SK-N-SH treated with all-trans-retinoic acid at 6 μM for 48 hours (cell line): ENCODE measurements at regions not wholly inside any gene's neighbourhood (a gene's known extent, or its start where the extent isn't known, plus 50 kb on each side); places are given as distances from the start of the nearest gene placed in this dataset.

Experiments
- BACH2 ChIP-seq: fragments of 250-450 bp; sonication (Bioruptor Pico); IDR thresholded peaks from 2 replicates; pipeline ENCODE4 v1.9.0; 2021; ENCODE audit warnings: mild to moderate bottlenecking, borderline replicate concordance
- TOX ChIP-seq: fragments of 250-450 bp; sonication (Bioruptor Pico); IDR thresholded peaks from 2 replicates; pipeline ENCODE4 v1.8.0; 2021; ENCODE audit warnings: mild to moderate bottlenecking, moderate library complexity, borderline replicate concordance
- ZFP30 ChIP-seq: fragments of 450-650 bp; formaldehyde crosslinking; IDR thresholded peaks from 2 replicates; pipeline ENCODE4 v1.5.0; 2022; ENCODE audit warnings: mild to moderate bottlenecking, moderate library complexity
- TF ChIP-seq, protein P1 (sequence below): fragments of 250-450 bp; sonication (Bioruptor Pico); IDR thresholded peaks from 2 replicates; pipeline ENCODE4 v1.8.0; 2020; ENCODE audit warnings: mild to moderate bottlenecking, moderate library complexity, borderline replicate concordance

DNA sequence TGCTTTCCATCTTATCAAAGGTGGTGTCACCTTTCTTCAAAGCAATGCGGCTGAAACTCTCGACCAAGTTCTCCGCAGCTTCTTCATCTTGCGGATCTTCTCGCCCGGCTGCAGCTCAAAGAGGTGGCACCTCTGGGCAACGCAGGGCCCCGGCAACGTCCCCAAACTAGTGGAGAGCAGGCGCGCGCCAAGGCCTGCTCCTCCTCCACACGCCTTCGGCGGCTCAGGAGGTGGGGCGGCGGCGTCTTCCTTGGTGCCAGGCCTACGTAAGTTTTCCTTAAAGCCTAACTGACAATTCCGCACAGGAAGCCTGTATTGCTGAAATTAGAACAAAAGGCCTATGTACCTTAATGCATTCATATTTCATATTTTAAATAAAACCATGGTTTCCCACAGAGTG lies 112.0 kb downstream of the TMX1 start:
- TF ChIP-seq TOX (CRISPR knock-in tag) = no peak
- TF ChIP-seq BACH2 (CRISPR knock-in tag) = no peak
- TF ChIP-seq ZFP30 (CRISPR knock-in tag) = no peak
- TF ChIP-seq, protein P1, sequence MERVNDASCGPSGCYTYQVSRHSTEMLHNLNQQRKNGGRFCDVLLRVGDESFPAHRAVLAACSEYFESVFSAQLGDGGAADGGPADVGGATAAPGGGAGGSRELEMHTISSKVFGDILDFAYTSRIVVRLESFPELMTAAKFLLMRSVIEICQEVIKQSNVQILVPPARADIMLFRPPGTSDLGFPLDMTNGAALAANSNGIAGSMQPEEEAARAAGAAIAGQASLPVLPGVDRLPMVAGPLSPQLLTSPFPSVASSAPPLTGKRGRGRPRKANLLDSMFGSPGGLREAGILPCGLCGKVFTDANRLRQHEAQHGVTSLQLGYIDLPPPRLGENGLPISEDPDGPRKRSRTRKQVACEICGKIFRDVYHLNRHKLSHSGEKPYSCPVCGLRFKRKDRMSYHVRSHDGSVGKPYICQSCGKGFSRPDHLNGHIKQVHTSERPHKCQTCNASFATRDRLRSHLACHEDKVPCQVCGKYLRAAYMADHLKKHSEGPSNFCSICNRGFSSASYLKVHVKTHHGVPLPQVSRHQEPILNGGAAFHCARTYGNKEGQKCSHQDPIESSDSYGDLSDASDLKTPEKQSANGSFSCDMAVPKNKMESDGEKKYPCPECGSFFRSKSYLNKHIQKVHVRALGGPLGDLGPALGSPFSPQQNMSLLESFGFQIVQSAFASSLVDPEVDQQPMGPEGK (CRISPR knock-in tag) = no peak
